Activated CD4-positive, alpha-beta T cell treated with anti-CD3 and anti-CD28 coated beads, Interleukin-2, Interleukin-6, amounts not matched to agents 100 ng/mL and 50 ng/mL, durations not matched to agents 16 hours and 8 hours (primary cell): ENCODE measurements at regions not wholly inside any gene's neighbourhood (a gene's known extent, or its start where the extent isn't known, plus 50 kb on each side); places are given as distances from the start of the nearest gene placed in this dataset.
"Not testable (repeated sequence)": the region's sequence is repeated elsewhere in the genome, so short reads cannot be mapped to it uniquely, and the experiment has no call there.

Experiments used
- DNase-seq: peaks from one replicate; pipeline ENCODE4 v3.0.0-alpha.2; 2020

DNA sequence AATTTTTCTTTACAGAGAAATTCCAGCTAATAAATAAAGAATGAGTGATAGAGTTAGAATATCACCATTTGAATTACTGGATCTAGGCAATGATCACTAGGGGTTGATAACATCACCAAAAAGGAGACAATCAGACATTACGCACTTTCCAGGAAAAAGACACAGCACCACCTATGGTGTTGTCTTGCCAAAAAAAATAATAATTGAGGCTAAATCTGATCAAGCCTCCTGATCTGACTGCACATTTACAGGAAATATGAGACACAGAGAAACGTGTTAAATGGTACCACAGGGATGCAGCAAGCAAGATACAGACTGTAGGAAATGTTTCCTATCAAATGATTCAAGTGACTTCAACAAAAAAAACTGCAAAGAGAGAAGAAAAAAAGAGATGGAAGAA lies 92.8 kb downstream of the EOMES start:
- DNase-seq: peak; percentile 70

DNA sequence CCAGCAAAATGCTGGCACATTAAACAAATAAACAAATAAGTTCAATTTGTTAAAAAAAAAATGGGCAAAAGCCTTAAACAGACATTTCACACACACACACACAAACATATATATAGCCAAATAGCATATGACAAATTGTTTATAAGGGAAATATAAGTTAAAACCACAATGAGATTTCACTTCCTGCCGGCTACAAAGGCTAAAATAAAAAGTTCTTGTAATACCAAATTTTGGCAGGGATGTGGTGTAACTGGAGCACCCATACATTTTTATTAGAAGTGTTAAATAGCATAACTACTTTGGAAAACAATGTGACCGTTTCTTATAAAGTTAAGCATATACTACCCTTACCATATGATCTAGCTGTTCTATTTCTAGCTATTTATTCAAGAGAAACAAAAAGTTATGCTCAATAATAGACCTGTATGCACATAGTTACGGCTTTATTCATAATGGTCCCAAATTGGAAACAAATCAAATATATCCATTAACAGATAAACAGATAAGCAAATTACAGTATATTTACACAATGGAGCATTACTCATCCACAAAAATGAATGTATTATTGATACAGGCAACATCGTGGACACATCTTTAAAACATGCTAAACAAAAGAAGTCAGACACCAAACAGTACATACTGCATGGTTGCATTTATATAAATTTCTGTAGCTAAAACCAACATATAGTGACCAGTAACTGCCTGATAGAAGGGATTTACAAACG lies 93.9 kb downstream of the EOMES start:
- DNase-seq: peak; percentile 34

DNA sequence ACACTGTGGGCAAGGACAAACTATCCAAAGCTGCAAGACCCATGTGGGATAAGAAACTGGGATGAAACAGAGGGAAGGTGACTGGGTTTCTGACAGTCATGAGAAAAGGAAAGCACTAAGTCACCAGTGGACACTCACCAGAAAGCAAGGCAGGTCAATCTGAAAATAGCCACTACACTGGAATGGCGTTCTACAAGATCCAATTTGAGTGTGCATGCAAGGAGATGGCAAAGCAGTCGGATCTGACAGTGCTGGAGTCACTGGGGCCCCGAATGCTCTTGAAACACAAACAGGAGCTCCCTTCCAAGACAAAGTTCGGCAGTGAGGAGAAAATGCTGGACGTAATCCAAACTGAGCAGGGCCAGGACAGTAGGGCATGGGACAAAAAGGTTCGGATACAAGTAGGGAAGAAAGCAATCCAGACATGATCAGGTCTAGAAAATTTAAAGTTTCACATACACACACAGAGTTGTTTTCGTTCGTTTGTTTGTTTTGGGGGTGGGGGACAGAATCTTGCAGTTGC lies 95.5 kb downstream of the EOMES start:
- no peak for DNase-seq

DNA sequence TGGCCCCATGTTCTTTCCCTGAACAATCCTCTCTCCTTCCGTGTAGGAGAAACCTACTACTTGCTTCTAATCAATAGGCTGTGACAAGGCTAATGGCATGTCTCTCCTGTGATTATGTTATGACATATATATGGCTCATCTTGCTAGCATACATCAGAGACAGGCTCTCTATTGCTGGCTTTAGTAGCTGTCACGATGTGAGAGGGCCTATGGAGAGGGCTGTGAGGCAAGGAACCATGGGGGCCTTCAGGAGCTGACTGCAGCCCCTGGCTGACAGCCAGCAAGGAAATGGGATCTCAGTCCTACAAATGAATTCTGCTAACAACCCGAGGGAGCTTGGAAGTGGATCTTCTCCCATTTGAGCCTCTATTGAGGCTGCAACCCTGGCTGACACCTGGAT lies 96.3 kb downstream of the EOMES start:
- no peak for DNase-seq

DNA sequence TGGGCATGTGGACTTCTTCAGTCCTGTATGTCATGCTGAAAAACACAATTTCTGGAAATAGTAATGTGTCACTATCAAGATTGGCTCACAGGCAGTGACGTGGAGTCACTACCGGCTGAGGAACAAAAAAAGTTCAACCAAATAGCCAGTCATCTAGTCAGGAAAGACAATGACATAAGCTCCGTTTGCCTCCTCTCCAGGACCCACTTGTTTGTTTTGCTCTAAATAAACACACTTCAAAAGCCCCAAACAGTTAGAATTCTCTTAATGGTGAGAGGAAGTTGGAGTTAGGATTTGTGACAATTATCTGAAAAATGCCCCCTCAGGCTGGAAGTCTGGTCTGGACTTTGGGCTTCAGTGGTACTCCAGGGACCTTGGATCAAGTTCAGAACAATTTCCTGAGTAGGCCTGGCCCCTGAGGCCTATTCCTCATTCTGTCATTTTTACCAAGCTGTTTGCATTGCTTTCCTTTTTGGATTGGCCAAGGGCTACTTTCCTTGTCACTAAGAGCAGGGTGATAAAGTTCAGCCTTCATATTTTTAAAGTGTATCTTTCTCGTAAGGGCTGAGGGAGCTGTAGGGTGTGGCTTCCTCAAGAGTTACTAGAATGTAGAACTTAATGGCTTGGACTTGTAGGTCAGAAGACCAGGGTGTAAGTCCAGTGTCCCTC lies 98.9 kb downstream of the EOMES start:
- DNase-seq: no peak

DNA sequence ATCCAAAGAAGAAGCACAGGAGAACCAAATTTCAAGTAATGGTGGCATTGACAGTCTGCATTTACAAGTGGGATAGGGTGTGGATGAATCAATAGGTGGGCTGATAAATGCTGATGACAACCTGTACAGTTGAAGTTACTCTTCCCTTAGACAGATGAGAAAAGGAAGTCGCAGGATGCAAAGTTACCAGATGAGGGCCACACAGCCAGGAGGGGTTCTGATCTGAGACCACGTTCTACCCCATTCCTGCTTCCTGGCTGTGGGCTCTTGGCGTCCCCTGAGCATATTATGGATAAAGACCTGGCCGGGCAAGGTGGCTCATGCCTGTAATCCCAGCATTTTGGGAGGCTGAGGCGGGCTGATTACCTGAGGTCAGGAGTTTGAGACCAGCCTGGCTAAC lies 104.6 kb downstream of the EOMES start:
- DNase-seq: no peak

DNA sequence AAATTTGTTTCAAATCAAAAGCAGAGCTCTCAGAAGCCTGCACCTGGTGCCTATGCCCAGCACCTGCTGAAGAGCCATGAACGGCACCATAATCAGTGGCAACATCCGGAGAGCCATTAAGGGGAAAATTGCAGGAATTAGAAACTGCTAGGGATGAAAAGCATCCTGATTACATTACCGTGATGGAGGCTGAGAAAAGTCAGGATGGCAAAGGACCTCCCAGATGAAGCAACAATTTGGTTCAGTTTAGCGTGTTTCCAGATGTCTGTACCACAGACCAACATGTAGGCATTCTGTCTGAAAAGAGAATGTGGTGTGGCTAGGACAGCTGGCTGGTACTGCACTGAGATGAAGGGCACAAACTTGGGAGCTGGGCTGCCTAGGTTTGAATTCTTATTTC lies 106.1 kb downstream of the EOMES start:
- DNase-seq: no peak

DNA sequence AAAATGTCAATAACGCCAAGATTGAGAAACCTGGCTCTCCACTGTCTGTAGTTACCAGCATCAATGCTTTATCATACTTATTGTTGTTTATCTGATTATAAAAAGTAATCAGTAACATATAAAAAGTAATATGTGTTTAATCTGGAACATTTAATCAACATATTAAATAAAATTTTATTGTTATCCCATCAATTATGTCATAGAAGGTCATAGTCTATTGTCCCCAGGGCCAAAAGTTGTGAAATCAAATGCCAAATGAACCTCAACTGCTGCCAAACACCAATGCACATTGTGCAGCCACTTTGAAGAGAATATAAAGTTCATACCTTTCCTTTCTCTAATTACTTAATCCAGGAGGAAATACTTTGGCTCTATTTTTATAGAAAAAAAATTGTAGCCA lies 106.6 kb downstream of the EOMES start:
- DNase-seq: no peak

DNA sequence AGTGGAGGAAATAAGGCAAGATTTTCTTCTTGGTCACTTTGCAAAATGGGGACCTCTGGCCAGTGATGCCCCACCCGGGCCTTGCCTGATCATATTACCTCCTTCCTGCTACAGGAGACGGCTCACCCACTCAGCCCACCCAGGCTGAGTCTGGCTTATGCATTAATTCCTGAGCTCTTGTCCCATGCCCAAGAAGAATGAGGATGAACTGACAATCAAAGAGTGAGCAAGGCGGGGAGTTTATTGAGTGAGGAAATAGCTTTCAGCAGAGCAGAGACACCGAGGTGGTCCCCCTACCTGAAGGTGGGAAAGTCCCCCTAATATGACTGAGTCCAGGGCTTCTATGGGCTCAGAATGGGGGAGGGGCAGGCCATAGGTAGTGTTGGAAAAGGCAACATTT lies 107.5 kb downstream of the EOMES start:
- DNase-seq: no peak

DNA sequence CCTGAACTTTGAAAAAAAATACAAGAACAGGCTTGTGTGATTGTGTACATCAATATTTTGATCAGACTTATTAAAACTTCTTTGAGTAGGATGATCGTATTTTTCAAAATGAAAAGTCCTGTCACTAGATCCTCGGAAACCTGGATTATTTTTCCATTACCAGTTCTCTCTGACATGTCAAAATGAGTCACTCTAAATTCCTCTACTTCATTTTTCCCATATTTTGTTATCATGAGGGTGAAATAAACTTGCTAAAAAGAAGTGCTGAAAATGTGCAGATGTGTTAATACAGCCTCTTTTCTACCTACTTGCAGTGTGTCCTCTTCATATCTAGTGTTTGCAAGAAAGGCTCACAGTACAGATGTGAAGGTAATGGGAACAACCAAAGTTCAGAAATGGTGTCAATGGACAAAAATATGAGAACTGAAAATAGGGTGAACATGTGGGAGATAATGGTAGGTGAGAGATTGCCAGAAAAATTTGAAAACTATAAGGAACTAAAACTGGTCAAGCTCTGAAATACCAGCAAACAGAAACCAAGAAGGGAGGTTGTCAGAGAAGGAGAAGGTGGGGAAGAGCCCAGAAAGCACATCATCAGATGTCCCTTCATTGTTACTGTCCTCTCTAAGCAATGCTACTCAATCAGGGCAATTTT lies 108.2 kb downstream of the EOMES start:
- DNase-seq: no peak

DNA sequence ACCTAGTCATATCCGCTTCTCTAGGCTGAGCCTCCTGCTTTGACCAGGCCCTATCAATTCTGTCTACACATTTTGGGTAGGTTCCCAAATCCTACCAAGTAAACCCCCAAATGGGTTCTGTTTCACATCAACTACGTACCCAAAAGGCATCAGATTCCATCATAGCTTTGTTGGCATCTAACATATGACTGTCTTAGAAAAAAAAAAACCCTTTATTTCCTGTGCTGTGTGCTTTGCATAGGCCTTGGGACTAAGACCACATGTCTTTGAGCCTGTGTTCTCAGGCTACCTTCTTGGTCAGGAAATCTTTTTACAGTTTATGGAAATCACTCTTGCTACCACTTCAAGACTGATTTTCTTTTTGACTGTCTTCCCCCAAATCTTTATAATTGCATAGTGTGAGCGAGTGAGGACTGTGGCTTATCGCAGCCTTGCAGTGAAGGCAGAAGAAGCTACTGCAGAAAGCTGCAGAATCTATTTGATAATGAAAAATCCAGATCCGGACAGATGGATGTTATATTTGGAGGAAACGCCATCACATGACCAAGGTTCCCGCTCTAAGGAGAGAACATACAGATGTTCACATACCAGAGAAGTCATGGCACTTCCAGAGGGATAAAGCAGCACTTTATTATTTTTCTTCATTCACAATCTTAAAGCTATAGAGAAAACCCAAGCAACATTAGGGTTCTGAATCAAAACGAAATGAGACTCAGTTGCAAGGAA lies 111.2 kb downstream of the EOMES start:
- DNase-seq: no peak

DNA sequence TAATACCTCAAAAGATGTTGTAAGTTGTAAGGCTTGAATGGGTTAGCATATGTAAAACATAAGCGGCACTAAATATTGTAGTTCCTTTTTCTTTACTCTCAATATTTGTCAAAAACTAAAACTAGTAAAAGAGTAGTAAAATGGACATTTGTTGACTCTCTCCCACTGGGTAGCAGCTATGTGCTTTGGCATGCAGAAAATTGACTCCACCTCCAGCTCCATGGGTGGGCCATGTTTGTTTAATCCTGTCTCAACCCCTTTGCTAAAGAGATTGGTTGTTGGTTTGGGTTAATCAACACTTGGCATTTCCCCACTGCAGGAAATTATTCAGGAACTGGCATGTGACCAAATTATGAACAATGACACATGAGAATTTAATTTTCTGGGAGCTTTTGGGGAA lies 114.8 kb downstream of the EOMES start:
- no peak for DNase-seq

DNA sequence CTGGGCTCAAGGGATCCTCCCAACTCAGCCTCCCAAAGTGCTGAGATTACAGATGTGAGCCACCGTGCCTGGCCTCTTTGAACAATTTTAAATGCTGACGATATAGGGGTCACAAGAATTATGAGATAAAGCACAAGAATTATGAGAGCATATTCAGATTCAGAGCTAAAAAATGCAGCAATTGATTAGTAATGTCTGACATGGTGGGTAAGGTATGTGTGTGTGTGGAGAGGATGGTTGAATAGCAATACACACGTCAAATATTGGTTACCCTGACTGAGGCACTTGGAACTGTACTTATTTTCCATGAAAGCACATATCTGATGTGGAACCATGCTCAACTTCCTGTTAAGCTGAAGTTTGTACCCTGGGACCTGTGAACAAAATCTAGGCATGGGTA lies 115.6 kb downstream of the EOMES start:
- DNase-seq: no peak

DNA sequence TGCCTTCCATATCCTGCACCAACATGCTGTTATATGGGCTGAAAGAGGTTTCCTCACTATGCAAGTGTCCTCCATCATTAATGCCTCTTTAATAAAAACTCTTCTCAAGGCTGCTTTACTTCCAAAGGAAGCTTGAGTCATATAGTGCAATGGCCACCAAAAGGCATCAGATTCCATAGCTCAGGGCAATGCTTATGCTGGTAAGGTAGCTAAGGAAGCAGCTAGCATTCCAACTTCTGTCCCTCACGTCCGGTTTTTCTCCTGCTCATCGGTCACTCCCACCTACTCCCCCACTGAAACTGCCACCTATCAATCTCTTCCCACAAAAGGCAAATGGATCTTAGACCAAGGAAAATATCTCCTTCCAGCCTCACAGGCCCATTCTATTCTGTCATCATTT lies 117.1 kb upstream of the SLC4A7 start:
- DNase-seq: not testable (repeated sequence)

DNA sequence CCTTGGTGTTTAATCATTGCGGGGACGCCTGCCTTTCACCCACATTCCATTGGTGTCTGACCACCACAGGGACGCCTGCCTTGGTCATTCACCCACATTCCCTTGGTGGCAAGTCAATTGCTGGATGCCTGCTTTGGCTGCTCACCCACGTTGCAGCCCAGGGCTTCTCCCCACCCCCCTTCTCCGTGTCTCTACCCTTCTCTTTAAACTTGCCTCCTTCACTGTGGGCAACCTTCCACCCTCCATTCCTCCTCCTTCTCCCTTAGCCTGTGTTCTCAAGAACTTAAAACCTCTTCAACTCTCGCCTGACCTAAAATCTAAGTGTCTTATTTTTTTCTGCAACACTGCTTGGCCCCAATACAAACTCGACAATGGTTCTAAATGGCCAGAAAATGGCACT lies 115.6 kb upstream of the SLC4A7 start:
- not testable (repeated sequence) for DNase-seq

DNA sequence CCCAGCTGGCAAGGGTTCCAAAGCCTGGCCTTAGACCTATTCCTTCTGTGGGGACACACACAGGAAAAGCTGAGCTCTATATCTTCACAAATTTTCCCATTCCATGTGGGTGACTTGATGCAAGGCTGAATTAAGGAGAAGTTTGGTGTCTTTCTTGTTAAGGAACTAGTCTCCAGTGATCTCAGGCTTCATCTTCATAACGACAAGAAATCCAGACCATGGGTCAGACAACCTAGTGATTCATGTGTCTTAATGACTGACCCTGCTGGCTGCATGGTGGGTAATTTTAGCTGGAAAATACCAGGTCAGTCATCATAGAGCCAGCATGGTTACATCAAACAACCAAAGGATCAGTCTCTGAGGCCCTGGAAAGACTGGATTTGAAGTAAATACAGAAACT lies 112.7 kb upstream of the SLC4A7 start:
- DNase-seq: no peak

DNA sequence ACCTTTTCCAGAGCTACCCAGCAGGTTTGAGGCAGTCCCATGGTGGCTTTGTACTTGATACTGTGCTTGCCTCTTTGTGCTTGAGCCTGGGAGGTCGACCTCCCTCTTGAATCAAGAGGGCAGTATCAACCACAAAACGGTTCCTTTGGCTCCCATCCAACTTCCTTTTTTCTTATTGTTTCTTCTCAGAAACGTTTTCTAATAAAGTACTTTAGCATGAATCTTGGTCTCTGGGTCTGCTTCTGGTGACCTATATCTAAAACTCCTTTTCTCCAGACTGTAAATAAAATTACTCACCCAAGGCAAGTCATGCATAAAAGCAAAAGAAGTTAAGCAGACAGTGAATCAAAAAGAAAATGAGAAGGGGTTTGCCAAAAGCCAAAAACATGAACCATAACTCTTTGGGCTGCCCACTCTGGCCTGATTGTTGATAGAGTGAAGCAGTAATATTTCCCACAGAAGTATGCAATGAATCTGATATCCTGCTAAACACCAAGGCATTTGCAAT lies 112.2 kb upstream of the SLC4A7 start:
- DNase-seq: peak; percentile 63

DNA sequence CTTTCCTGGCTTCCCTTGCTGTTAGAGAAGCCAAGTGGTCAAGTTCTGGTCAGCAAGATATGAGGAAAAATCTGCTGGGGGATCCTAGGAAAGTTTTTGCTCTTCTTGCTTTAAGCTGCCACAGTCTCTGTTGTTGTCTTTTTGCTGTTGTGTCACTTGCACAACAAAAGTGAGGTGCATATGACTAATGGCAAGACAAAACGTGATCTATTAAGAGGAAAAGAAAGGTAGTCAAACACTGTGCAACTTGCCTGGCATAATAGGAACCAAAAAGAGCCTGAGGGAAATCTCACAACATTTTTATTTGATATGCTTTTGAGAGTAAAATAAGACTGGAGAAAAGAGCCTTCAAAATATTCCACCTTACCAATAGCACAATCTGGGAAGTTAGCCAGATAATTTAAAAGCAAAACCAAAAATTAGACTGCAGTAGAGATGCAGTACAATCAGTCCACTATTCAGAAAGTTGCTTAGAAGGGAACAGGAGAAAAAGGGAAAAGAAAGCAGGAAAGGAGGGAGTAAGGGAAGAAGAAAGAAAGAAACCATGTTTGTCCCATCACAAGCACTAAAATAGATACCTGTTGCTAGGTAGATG lies 110.0 kb upstream of the SLC4A7 start:
- no peak for DNase-seq

DNA sequence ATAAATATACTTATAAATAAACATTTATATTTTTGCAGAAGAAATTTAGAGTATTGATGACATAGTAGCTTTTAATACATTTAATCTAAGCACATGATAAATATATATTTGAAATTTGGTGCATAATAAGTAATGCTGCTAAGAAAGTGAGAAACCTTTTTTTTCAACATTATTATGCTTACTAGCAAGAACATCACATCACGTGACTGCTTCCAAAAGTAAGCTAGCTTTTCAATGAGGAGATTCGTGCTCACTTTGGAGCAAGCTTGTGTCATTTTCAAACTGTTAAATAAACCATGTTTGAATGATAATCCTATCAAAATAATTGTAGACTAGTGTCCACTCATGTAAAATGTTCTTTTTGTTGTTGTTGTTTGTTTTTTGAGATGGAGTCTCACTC lies 109.0 kb upstream of the SLC4A7 start:
- DNase-seq: no peak

DNA sequence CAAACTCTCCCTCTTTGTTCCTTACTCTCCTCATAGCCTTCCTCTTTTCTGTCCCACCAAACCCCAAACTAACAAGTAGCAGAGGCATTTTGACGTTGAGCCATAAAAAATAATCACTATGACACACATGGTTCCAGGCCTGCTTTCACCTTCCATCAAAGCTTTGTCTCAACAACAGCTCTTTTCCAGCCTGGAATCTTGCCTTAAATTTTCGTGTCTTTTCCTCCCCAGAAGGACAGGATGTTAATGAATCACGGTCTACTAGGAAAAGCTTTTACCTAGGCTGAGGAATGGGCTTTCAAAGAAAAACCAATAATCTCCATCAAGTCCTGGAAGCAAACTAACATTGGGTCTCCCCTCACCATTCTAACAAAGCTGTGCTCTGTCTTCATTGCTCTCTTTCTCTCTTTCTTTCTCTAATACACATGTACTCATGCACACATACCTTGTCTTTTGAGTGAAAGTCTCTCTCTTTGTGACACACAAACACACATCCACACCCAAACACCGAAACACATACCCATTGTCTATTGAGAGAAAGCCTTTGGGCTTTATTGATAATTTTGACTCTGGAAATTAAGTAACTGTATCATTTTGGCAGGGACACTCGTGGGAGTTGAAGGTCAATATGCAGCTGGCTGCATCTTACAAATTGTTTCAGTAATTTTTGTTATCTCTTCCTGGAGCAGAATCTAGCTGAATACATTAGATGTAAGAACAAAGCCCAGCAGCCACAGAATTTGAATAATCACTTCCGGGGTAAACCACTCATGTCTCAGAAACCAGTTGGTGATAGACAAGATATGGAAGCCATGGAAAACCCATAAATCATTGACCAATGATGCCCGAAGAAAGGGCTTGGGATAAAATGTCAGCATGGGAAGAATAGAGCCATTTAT lies 107.4 kb upstream of the SLC4A7 start:
- DNase-seq: peak; percentile 61

DNA sequence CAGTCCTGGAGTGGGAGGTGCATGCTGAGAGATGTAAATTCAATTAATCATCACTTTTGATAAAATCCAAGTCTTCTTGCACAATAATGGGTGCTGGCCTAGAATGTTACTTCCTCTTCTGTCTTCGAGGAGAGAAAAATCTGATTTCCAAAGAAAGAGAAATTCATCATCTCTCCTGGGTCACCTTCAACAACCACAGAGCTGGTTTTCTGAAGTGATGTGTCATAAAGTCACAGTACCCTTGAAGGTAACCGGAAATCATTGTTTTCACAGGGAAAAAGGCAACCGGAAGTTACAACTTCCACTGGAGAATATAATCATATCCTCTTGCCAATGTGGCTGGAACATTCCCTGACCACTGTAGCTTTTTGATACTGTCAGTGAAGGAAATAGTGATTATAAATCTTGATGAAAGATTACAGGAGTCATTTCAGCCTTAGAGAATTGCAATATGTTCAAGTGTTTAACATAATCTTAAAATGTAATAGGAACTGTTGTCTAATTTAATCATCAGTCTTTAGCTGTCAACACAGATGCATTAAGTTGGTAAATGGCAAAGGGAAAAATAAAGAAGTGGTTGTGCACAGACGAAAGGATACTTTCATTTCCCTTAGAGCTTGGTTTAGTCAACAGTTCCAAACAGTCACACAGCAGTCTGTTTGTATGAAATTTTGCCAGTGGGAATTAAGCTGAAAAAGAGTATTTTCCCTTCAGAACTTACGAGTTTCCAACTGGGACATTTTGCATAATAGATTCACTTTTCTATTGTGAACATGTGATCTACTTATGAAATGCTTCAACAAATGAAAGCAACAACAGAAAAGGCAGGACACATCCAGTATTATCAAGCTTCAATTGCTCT lies 106.5 kb upstream of the SLC4A7 start:
- peak; percentile 77 for DNase-seq
